ENCODE measurements at regions not wholly inside any gene's neighbourhood (a gene's known extent, or its start where the extent isn't known, plus 50 kb on each side); places are given as distances from the start of the nearest gene placed in this dataset.

DNA sequence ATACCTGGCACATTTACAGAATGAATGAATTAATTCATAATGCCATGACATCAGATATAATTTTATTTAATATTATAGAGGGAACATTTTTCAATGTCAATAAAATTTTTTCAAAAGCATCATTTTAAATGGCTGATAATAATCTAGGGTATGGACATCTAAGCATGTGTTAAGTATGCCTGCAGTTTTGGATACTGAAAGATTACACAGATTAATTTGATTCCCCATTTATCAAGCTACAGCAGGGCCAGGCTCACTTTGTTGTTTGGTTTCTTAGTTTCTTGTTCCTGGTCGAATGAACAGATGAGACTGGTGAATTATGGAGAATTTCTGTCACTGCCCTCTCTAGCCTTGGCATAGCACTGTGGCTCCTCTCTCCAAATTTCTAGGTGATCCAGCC is 72.4 kb upstream of the E2F8 start:
- DNase-seq, result no peak

DNA sequence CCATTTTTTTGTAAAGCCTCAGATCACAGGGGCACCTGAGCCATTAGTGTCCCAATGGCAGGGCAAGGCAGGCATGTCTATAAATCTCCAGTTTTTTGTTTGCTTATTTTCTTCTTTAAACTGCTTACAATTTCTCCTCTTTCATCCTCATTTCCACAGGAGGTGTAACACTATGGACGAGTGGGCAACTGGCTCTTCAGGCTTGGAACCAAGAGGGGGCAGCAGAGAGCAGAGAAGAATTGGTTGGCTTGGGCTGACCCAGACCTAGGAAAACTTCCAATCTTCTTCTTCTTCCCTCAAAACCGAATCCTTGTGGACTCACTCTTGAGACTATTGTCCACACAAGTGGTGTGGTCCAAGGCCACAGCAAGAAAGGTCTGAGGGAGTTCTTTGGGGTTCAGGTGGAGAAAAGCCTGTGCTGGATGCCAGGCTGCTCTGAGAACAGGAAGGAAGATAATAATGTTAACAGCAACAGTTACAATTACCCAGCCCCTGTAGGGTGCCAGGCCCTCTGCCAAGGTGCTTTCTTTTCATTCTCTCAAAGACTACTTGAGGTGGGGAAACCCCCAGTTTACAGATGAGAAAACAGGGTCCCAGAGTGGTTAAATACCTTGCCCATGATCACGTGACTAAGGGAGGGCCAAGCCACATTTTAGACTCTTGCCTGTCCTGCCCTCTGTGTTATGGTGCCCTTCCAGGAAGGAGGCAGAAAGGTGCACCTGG is 70.7 kb upstream of the E2F8 start:
- DNase-seq, result no peak

GRCh38 chr11:19307498-19307897 is 66.8 kb upstream of the E2F8 start:
- no peak for DNase-seq

- no peak for DNase-seq
Measured at GRCh38 chr11:19306179-19306944, 65.6 kb upstream of the E2F8 start.

DNA sequence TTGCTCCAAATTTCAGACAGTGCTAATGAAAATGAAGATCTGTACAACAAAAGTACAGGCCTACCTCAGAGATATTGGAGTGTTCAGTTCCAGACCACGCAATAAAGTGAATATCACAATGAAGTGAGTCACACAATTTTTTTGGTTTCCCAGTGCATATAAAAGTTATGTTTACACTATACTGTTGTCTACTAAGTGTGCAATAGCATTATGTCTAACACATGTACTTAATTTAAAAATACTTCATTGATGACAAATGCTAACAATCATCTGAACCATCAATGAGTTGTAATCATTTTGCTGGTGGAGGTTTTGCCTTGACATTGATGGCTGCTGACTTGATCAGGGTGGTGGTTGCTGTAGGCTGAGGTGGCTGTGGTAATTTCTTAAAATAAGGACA is 60.6 kb upstream of the E2F8 start:
- no peak for DNase-seq

- DNase-seq, result no peak
Measured at GRCh38 chr11:19294444-19294843, 53.7 kb upstream of the E2F8 start.

GRCh38 chr11:19291064-19291463 is 50.3 kb upstream of the E2F8 start:
- DNase-seq, result no peak
